CD14-positive monocyte (primary cell): ENCODE measurements at regions not wholly inside any gene's neighbourhood (a gene's known extent, or its start where the extent isn't known, plus 50 kb on each side); places are given as distances from the start of the nearest gene placed in this dataset.

Experiments used
- DNase-seq, 3 donors: peaks; one replicate each; pipeline ENCODE4 v3.0.0-alpha.2; 2011 to 2022
- H2AFZ ChIP-seq: 2 replicates; pipeline ENCODE4 v1.6.0; 2012; ENCODE audit warnings: mild to moderate bottlenecking, low read depth, low read length, inconsistent platforms; ENCODE audit not compliant: insufficient read depth, poor library complexity, severe bottlenecking
- H3K27ac ChIP-seq, 2 donors: 1 replicate in 1 of 2; 2 replicates in 1 of 2; pipeline ENCODE4 v1.5.1; 2012 to 2013; ENCODE audit warnings: low read length in 2 of 2, control low read depth in 1 of 2, inconsistent platforms in 1 of 2, low read depth in 1 of 2, mild to moderate bottlenecking in 1 of 2
- H3K27me3 ChIP-seq, 2 donors: one replicate each; pipeline versions ENCODE4 v1.6.0 to v1.6.1; 2011 to 2013; ENCODE audit warnings: low read length in 2 of 2; ENCODE audit not compliant: control insufficient read depth in 2 of 2, insufficient read depth in 2 of 2
- H3K36me3 ChIP-seq, 2 donors: replicated peaks in 1 of 2; 1 replicate in 1 of 2; 2 replicates in 1 of 2; pipeline versions ENCODE4 v1.5.1 to v1.6.1; 2012 to 2013; ENCODE audit warnings: low read length in 2 of 2, control low read depth in 1 of 2, inconsistent platforms in 1 of 2, mild to moderate bottlenecking in 1 of 2; ENCODE audit not compliant: insufficient read depth in 2 of 2, control insufficient read depth in 1 of 2
- H3K4me1 ChIP-seq, 2 donors: 1 replicate in 1 of 2; 2 replicates in 1 of 2; pipeline versions ENCODE4 v1.5.1 to v1.6.1; 2012 to 2013; ENCODE audit warnings: low read length in 2 of 2, control low read depth in 1 of 2, inconsistent platforms in 1 of 2, mild to moderate bottlenecking in 1 of 2, moderate library complexity in 1 of 2; ENCODE audit not compliant: insufficient read depth in 2 of 2, control insufficient read depth in 1 of 2
- H3K4me2 ChIP-seq: replicated peaks from 2 replicates; pipeline ENCODE3; 2012; ENCODE audit warnings: low read length, moderate library complexity, mild to moderate bottlenecking; ENCODE audit not compliant: poor library complexity, severe bottlenecking; ENCODE audit errors: extremely low read depth
- H3K4me3 ChIP-seq, 3 experiments: fragments of 200-600 bp in 1 of 3; sonication (generic) in 1 of 3; replicated peaks in 1 of 3; 1 replicate in 2 of 3; 2 replicates in 1 of 3; pipeline ENCODE4 v1.5.1; 2011 to 2013; ENCODE audit warnings: low read length in 3 of 3, mild to moderate bottlenecking in 3 of 3, control low read depth in 2 of 3, low read depth in 2 of 3, inconsistent platforms in 1 of 3, moderate library complexity in 1 of 3
- H3K79me2 ChIP-seq: 2 replicates; pipeline ENCODE4 v1.6.0; 2012; ENCODE audit warnings: mild to moderate bottlenecking, control low read depth, inconsistent platforms, low read length, moderate library complexity; ENCODE audit not compliant: insufficient read depth
- H3K9ac ChIP-seq: 2 replicates; pipeline ENCODE4 v1.6.0; 2017; ENCODE audit warnings: low read length, mild to moderate bottlenecking; ENCODE audit not compliant: insufficient read depth, poor library complexity, severe bottlenecking
- H3K9me3 ChIP-seq, 2 donors: replicated peaks in 1 of 2; 1 replicate in 1 of 2; 2 replicates in 1 of 2; pipeline versions ENCODE4 v1.5.1 to v1.6.1; 2012 to 2013; ENCODE audit warnings: low read length in 2 of 2, control low read depth in 1 of 2; ENCODE audit not compliant: control insufficient read depth in 1 of 2, insufficient read depth in 1 of 2
- H4K20me1 ChIP-seq: 2 replicates; pipeline ENCODE4 v1.6.0; 2012; ENCODE audit warnings: mild to moderate bottlenecking, low read length, control low read depth, moderate library complexity; ENCODE audit not compliant: insufficient read depth
- H3K27ac Mint-ChIP-seq, 7 donors: one replicate each; pipeline ENCODE4 v1.8.0; 2020; ENCODE audit warnings: mild to moderate bottlenecking in 7 of 7, mixed read lengths in 7 of 7, moderate library complexity in 6 of 7, inconsistent platforms in 2 of 7
- H3K27me3 Mint-ChIP-seq, 3 donors: one replicate each; pipeline ENCODE4 v1.8.0; 2021 to 2022; ENCODE audit warnings: low read depth in 3 of 3, mild to moderate bottlenecking in 3 of 3, mixed read lengths in 3 of 3, moderate library complexity in 3 of 3, inconsistent platforms in 1 of 3
- H3K36me3 Mint-ChIP-seq, 2 donors: one replicate each; pipeline ENCODE4 v1.8.0; 2020; ENCODE audit warnings: mixed read lengths in 2 of 2, inconsistent platforms in 1 of 2, mild to moderate bottlenecking in 1 of 2
- H3K4me1 Mint-ChIP-seq: one replicate; pipeline ENCODE4 v1.8.0; 2020; ENCODE audit warnings: mild to moderate bottlenecking, mixed read lengths
- H3K4me3 Mint-ChIP-seq, 2 donors: one replicate each; pipeline ENCODE4 v1.8.0; 2020; ENCODE audit warnings: mild to moderate bottlenecking in 2 of 2, mixed read lengths in 2 of 2, moderate library complexity in 1 of 2
- H3K9me3 Mint-ChIP-seq, 7 donors: one replicate each; pipeline ENCODE4 v1.8.0; 2020 to 2022; ENCODE audit warnings: mixed read lengths in 7 of 7, mild to moderate bottlenecking in 6 of 7, moderate library complexity in 6 of 7, inconsistent platforms in 2 of 7
- CTCF ChIP-seq: fragments of 200-600 bp; IDR thresholded peaks from one replicate; pipeline ENCODE4 v1.8.0; 2022; ENCODE audit warnings: antibody characterized with exemption, mild to moderate bottlenecking
- WGBS: methylation state at CpG from one replicate; pipeline ENCODE4 v1.1.5; 2013; ENCODE audit warnings: missing lambda C conversion rate; ENCODE audit not compliant: insufficient coverage; 5-methylcytosine and 5-hydroxymethylcytosine counted together
- intact Hi-C, 2 donors: fragments of 100-400 bp; cut with micrococcal nuclease; formaldehyde crosslinking; loops; one replicate each; pipeline versions ENCODE4 v1.15.0 to v1.15.1; 2023

- WGBS, result no CpG with 5 or more reads among the region's 4 CpGs
- Histone ChIP-seq H2AFZ (no peak overlapping the region), H3K27ac (no peak overlapping the region), H3K4me2 (no peak overlapping the region), H4K20me1 (no peaks in the 10 kb centered on the region), H3K4me1 (no peaks in the 10 kb centered on the region), H3K79me2 (no peaks in the 10 kb centered on the region), H3K36me3 (no peaks in the 10 kb centered on the region), H3K9me3 (no peaks in the 10 kb centered on the region), H3K4me3 (no peak overlapping the region), H3K9ac (no peak overlapping the region), H3K27me3 (no peaks in the 10 kb centered on the region)
- Mint-ChIP-seq H3K4me3 (no peak overlapping the region), H3K27ac (no peak overlapping the region), H3K36me3 (no peaks in the 10 kb centered on the region), H3K4me1 (no peaks in the 10 kb centered on the region), H3K27me3 (peaks cover 0 to 4% (median 0%) of the 10 kb centered on the region in 3 donors), H3K9me3 (peaks cover 0 to 7% (median 6%) of the 10 kb centered on the region in 7 donors)
- no peak for TF ChIP-seq CTCF
- intact Hi-C loops, result no loop called here
- DNase-seq, result no peak
Observed at GRCh38 chrX:125394449-125394848, 74.8 kb downstream of the TEX13C start.

DNA sequence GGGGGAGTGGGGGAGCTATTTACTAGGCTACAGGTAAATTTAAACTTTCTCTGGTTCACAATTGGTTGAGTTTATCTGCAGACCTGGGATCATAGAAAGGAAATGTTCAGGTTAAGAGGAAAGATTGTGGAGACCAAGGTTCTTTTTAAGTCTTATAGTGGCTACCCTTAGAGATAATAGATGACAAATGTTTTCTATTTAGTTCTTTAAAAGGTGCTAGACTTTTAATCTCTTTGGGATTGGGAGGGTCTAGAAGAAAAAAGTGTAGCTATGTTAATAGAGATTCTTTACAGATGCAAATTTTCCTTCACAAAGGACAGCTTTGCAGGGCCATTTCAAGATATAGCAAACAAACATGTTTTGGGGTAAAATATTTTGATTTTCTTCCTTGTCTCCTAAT, 76.0 kb downstream of the TEX13C start:
- Mint-ChIP-seq H3K9me3 (peaks cover 0 to 6% (median 4%) of the 10 kb centered on the region in 7 donors), H3K36me3 (no peaks in the 10 kb centered on the region), H3K27ac (no peak overlapping the region), H3K27me3 (peaks cover 0 to 1% (median 0%) of the 10 kb centered on the region in 3 donors), H3K4me3 (no peak overlapping the region), H3K4me1 (no peaks in the 10 kb centered on the region)
- H3K4me2 ChIP-seq, result no peak overlapping the region
- H3K27ac ChIP-seq, result no peak overlapping the region
- DNase-seq, result no peak
- H3K4me1 ChIP-seq, result no peaks in the 10 kb centered on the region
- no peaks in the 10 kb centered on the region for H3K27me3 ChIP-seq
- no peaks in the 10 kb centered on the region for H3K36me3 ChIP-seq
- H3K79me2 ChIP-seq, result no peaks in the 10 kb centered on the region
- H3K4me3 ChIP-seq, result no peak overlapping the region
- H2AFZ ChIP-seq, result no peak overlapping the region
- no peak for TF ChIP-seq CTCF
- intact Hi-C loops, result no loop called here
- H3K9ac ChIP-seq, result no peak overlapping the region
- H4K20me1 ChIP-seq, result no peaks in the 10 kb centered on the region
- no peaks in the 10 kb centered on the region for H3K9me3 ChIP-seq
